Peyer's patch (tissue), 4 donors: ENCODE measurements at regions not wholly inside any gene's neighbourhood (a gene's known extent, or its start where the extent isn't known, plus 50 kb on each side); places are given as distances from the start of the nearest gene placed in this dataset.

Source experiments
- CTCF ChIP-seq, 6 experiments: fragments of 450-650 bp in 4 of 6; fragments of 200-600 bp in 2 of 6; sonication (generic) in 1 of 6; IDR thresholded peaks; one replicate each; pipeline ENCODE4 v1.5.1; 2017 to 2019; ENCODE audit warnings: antibody characterized with exemption in 6 of 6, mild to moderate bottlenecking in 3 of 6, moderate library complexity in 1 of 6
- POLR2A ChIP-seq, 2 donors: fragments of 450-650 bp; IDR thresholded peaks; one replicate each; pipeline ENCODE4 v1.5.1; 2017; ENCODE audit warnings: antibody characterized with exemption in 2 of 2, mild to moderate bottlenecking in 2 of 2, moderate library complexity in 2 of 2

GRCh38 chr12:91894911-91895310, 250.7 kb downstream of the BTG1 start:
- TF ChIP-seq CTCF (IDR thresholded peaks at IDR 0.05) (no peak), POLR2A (IDR thresholded peaks at IDR 0.05) (no peak)
